Testis (tissue), 2 donors: ENCODE measurements at regions not wholly inside any gene's neighbourhood (a gene's known extent, or its start where the extent isn't known, plus 50 kb on each side); places are given as distances from the start of the nearest gene placed in this dataset.

ENCODE experiments used
- CTCF ChIP-seq, 3 experiments: fragments of 450-650 bp in 2 of 3; fragments of 200-600 bp in 1 of 3; sonication (generic) in 1 of 3; IDR thresholded peaks; one replicate each; pipeline ENCODE4 v1.5.1; 2016 to 2019; ENCODE audit warnings: antibody characterized with exemption in 3 of 3, mild to moderate bottlenecking in 2 of 3, moderate library complexity in 1 of 3
- POLR2A ChIP-seq: fragments of 450-650 bp; IDR thresholded peaks from one replicate; pipeline ENCODE4 v1.6.1; 2017; ENCODE audit warnings: antibody characterized with exemption, mild to moderate bottlenecking, moderate library complexity

GRCh38 chrX:39580043-39580442, 517.7 kb downstream of the BCOR start:
- no peak for TF ChIP-seq POLR2A
- TF ChIP-seq CTCF (IDR thresholded peaks at IDR 0.05) = no peak
